Fibroblast of pulmonary artery (primary cell): ENCODE measurements at regions not wholly inside any gene's neighbourhood (a gene's known extent, or its start where the extent isn't known, plus 50 kb on each side); places are given as distances from the start of the nearest gene placed in this dataset.

Experiments used
- DNase-seq: peaks from one replicate; pipeline ENCODE4 v3.0.0-alpha.2; 2010; ENCODE audit warnings: low read depth
- H3K4me3 ChIP-seq: replicated peaks from 2 replicates; pipeline ENCODE4 v1.5.1; 2011; ENCODE audit warnings: low read depth, mild to moderate bottlenecking, control low read depth, low read length, moderate library complexity
- CTCF ChIP-seq: IDR thresholded peaks from 2 replicates; pipeline ENCODE4 v1.5.1; 2011; ENCODE audit warnings: mild to moderate bottlenecking, control low read depth, low read length, inconsistent platforms; ENCODE audit errors: missing control alignments

GRCh38 chr18:990197-990596 is 85.5 kb downstream of the ADCYAP1 start:
- no peak for TF ChIP-seq CTCF
- DNase-seq = no peak
- no peak overlapping the region for H3K4me3 ChIP-seq

- no peak overlapping the region for H3K4me3 ChIP-seq
- TF ChIP-seq CTCF = no peak
- no peak for DNase-seq
Measured at GRCh38 chr18:991441-991840, 86.8 kb downstream of the ADCYAP1 start.

GRCh38 chr18:993560-993959 is 88.9 kb downstream of the ADCYAP1 start:
- TF ChIP-seq CTCF = no peak
- DNase-seq = no peak
- no peak overlapping the region for H3K4me3 ChIP-seq

- H3K4me3 ChIP-seq = no peak overlapping the region
- DNase-seq = peak; percentile 89
Measured at GRCh38 chr18:995629-996028, 91.0 kb downstream of the ADCYAP1 start.

GRCh38 chr18:997499-997898 is 92.8 kb downstream of the ADCYAP1 start:
- no peak for TF ChIP-seq CTCF
- DNase-seq = no peak
- no peak overlapping the region for H3K4me3 ChIP-seq

More at GRCh38 chr18:995629-996028, 91.0 kb downstream of the ADCYAP1 start:
- no peak for TF ChIP-seq CTCF

- DNase-seq = no peak
- no peak for TF ChIP-seq CTCF
Measured at GRCh38 chr18:998936-999335, 94.3 kb downstream of the ADCYAP1 start.

GRCh38 chr18:1002653-1003178 is 98.0 kb downstream of the ADCYAP1 start:
- DNase-seq = peak; percentile 60
- H3K4me3 ChIP-seq = no peak overlapping the region
- no peak for TF ChIP-seq CTCF

More at GRCh38 chr18:998936-999335, 94.3 kb downstream of the ADCYAP1 start:
- no peak overlapping the region for H3K4me3 ChIP-seq
